Ovary (tissue), 7 donors: ENCODE measurements at regions not wholly inside any gene's neighbourhood (a gene's known extent, or its start where the extent isn't known, plus 50 kb on each side); places are given as distances from the start of the nearest gene placed in this dataset.

Experiments used
- DNase-seq, 5 donors: peaks; one replicate each; pipeline ENCODE4 v3.0.0-alpha.2; 2019 to 2020
- H3K27ac ChIP-seq, 2 donors: fragments of 200-600 bp; one replicate each; pipeline versions ENCODE4 v1.5.1 to v1.8.0; 2019 to 2022
- H3K27me3 ChIP-seq: fragments of 200-600 bp; one replicate; pipeline ENCODE4 v1.8.0; 2022
- H3K36me3 ChIP-seq: fragments of 200-600 bp; sonication (generic); one replicate; pipeline ENCODE4 v1.5.1; 2019
- H3K4me1 ChIP-seq: one replicate; pipeline ENCODE4 v1.8.1; 2013; ENCODE audit warnings: mild to moderate bottlenecking, moderate library complexity; ENCODE audit not compliant: insufficient read depth
- H3K4me3 ChIP-seq: fragments of 200-600 bp; sonication (generic); one replicate; pipeline ENCODE4 v1.5.1; 2017
- H3K9me3 ChIP-seq, 2 donors: fragments of 200-600 bp in 1 of 2; sonication (generic) in 1 of 2; one replicate each; pipeline versions ENCODE4 v1.5.1 to v1.8.1; 2013 to 2019; ENCODE audit warnings: mild to moderate bottlenecking in 1 of 2, moderate library complexity in 1 of 2
- EP300 ChIP-seq: sonication (generic); formaldehyde crosslinking; IDR thresholded peaks from one replicate; pipeline ENCODE4 v1.6.1; 2017; ENCODE audit warnings: antibody characterized with exemption
- POLR2A ChIP-seq: fragments of 450-650 bp; IDR thresholded peaks from one replicate; pipeline ENCODE4 v1.6.1; 2017; ENCODE audit warnings: antibody characterized with exemption, mild to moderate bottlenecking, moderate library complexity
- WGBS, 3 donors: extraction: QIAGEN DNeasy Blood & Tissue Kit in 1 of 3; methylation state at CpG; one replicate each; pipeline versions ENCODE4 v1.1.5 to v1.1.7; 2013 to 2017; 5-methylcytosine and 5-hydroxymethylcytosine counted together
- intact Hi-C, 4 donors: fragments of 100-400 bp; cut with DNase I; formaldehyde crosslinking; loops; one replicate each; pipeline versions ENCODE4 v1.11.0 to v1.15.1; 2022 to 2023
- TF ChIP-seq, protein P1 (sequence below), 3 donors: fragments of 450-650 bp in 2 of 3; fragments of 200-600 bp in 1 of 3; IDR thresholded peaks; one replicate each; pipeline versions ENCODE4 v1.5.1 to v1.8.0; 2016 to 2022; ENCODE audit warnings: antibody characterized with exemption in 3 of 3, mild to moderate bottlenecking in 1 of 3
- donor health status: DM: no; HTN: no; CAD: no; lungs with moderate emphysema.
- donor health status: DM: no; HTN: no; CAD: no.
- donor health status: Bipolar disorder and iron deficiency.
- donor health status: DM: no; HTN: no; CAD: no.
- donor health status: DM: yes; HTN: yes; CAD: no.

- Histone ChIP-seq H3K9me3 (no peaks in the 10 kb centered on the region), H3K4me3 (no peak overlapping the region), H3K4me1 (no peaks in the 10 kb centered on the region), H3K27me3 (no peaks in the 10 kb centered on the region), H3K27ac (no peak overlapping the region), H3K36me3 (no peaks in the 10 kb centered on the region)
- intact Hi-C loops = no loop called here
- TF ChIP-seq, protein P1, sequence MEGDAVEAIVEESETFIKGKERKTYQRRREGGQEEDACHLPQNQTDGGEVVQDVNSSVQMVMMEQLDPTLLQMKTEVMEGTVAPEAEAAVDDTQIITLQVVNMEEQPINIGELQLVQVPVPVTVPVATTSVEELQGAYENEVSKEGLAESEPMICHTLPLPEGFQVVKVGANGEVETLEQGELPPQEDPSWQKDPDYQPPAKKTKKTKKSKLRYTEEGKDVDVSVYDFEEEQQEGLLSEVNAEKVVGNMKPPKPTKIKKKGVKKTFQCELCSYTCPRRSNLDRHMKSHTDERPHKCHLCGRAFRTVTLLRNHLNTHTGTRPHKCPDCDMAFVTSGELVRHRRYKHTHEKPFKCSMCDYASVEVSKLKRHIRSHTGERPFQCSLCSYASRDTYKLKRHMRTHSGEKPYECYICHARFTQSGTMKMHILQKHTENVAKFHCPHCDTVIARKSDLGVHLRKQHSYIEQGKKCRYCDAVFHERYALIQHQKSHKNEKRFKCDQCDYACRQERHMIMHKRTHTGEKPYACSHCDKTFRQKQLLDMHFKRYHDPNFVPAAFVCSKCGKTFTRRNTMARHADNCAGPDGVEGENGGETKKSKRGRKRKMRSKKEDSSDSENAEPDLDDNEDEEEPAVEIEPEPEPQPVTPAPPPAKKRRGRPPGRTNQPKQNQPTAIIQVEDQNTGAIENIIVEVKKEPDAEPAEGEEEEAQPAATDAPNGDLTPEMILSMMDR (IDR thresholded peaks at IDR 0.05) = no peak
- no peak for TF ChIP-seq POLR2A
- TF ChIP-seq EP300 = no peak
- no peak for DNase-seq
- 79 to 91% (median 79%) methylated on average over 1 of the region's 1 CpG for WGBS, 3 donors
Measured at GRCh38 chr22:44419429-44419828, 78.6 kb downstream of the RTL6 start.

DNA sequence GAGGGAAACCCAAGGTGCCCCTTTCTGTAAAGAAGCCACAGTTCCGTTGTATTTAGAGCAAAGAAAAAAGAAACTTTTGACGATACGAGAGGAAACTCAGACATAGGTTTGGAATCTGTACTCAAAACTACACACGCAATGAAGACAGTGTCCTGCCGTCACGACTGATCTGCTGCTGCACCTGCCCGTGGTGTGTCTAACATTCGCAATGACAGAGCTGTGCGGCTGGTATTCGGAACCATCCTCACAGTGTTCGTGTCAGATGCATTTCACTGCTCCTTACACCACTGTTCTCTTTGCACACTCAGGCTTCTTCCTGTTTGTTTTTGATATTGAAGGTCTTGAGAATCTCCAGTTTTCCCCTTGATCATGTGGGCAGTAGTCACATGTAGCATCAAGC, 84.8 kb downstream of the RTL6 start:
- no peak overlapping the region for H3K27ac ChIP-seq
- peak in 1 of 5 donors; percentile 13 for DNase-seq
- 85 to 88% (median 85%) methylated on average over 11 of the region's 11 CpGs for WGBS, 3 donors
- no peaks in the 10 kb centered on the region for H3K9me3 ChIP-seq
- intact Hi-C loops = no loop called here
- peaks cover 9% of the 10 kb centered on the region for H3K4me1 ChIP-seq
- no peak overlapping the region for H3K4me3 ChIP-seq
- H3K36me3 ChIP-seq = no peaks in the 10 kb centered on the region
- no peaks in the 10 kb centered on the region for H3K27me3 ChIP-seq
- TF ChIP-seq POLR2A = no peak
- TF ChIP-seq EP300 = no peak
- TF ChIP-seq, protein P1 (IDR thresholded peaks at IDR 0.05) = no peak

- intact Hi-C loops = no loop called here
- peak in 1 of 5 donors; percentile 43 for DNase-seq
Measured at GRCh38 chr22:44412136-44412731, 85.8 kb downstream of the RTL6 start.

GRCh38 chr22:44411226-44412135, 86.6 kb downstream of the RTL6 start:
- Histone ChIP-seq H3K27ac (peak overlapping the region in 1 of 2 donors; percentile 13), H3K36me3 (no peaks in the 10 kb centered on the region), H3K9me3 (no peaks in the 10 kb centered on the region), H3K27me3 (no peaks in the 10 kb centered on the region), H3K4me3 (no peak overlapping the region), H3K4me1 (peaks cover 9% of the 10 kb centered on the region)
- intact Hi-C loops = no loop called here
- TF ChIP-seq POLR2A (no peak), EP300 (no peak)
- TF ChIP-seq, protein P1 (IDR thresholded peaks at IDR 0.05) = no peak
- 40 to 48% (median 45%) methylated on average over 37 of the region's 37 CpGs for WGBS, 3 donors
- DNase-seq = peak in 1 of 5 donors; percentile 38

More at GRCh38 chr22:44412136-44412731, 85.8 kb downstream of the RTL6 start:
- Histone ChIP-seq H3K4me3 (no peak overlapping the region), H3K9me3 (no peaks in the 10 kb centered on the region), H3K36me3 (no peaks in the 10 kb centered on the region), H3K27ac (no peak overlapping the region), H3K4me1 (peaks cover 9% of the 10 kb centered on the region), H3K27me3 (no peaks in the 10 kb centered on the region)
- no peak for TF ChIP-seq EP300
- TF ChIP-seq, protein P1 (IDR thresholded peaks at IDR 0.05) = no peak
- TF ChIP-seq POLR2A = no peak
- 78 to 91% (median 81%) methylated on average over 17 to 19 of the region's 19 CpGs for WGBS, 3 donors
